HEK293T (cell line): ENCODE measurements at regions not wholly inside any gene's neighbourhood (a gene's known extent, or its start where the extent isn't known, plus 50 kb on each side); places are given as distances from the start of the nearest gene placed in this dataset.

Experiments used
- ARNT ChIP-seq: fragments of 450-650 bp; IDR thresholded peaks from 2 replicates; pipeline ENCODE4 v1.6.1; 2017; ENCODE audit warnings: mild to moderate bottlenecking
- FOXA1 ChIP-seq: fragments of 450-650 bp; IDR thresholded peaks from 2 replicates; pipeline ENCODE4 v1.6.1; 2016; ENCODE audit warnings: mild to moderate bottlenecking
- HDGF ChIP-seq: fragments of 450-650 bp; IDR thresholded peaks from 2 replicates; pipeline ENCODE4 v1.6.1; 2017; ENCODE audit warnings: antibody characterized with exemption, borderline replicate concordance

DNA sequence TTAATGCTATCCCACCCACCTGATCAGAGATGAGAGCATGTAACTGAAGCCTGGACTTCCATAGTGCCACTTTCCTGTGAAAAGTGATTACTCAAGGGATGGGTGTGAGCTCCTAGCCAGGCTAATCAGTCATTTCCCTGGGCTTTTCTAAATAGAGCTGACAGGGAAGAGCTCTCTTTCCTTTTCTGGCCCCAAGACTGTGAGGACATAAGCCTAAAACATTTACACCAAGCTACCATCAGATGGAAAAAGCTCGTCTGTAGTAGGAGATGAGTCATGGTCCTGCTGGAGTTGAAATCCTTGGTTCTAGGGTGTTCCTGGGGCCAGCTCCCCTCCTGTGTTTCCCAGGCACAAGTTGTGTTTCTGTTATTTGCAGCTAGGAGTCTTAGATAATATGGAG lies 52.4 kb upstream of the NDP start:
- TF ChIP-seq FOXA1 (no peak), HDGF (no peak), ARNT (no peak)
